HG03025 (cell line): ENCODE measurements at regions not wholly inside any gene's neighbourhood (a gene's known extent, or its start where the extent isn't known, plus 50 kb on each side); places are given as distances from the start of the nearest gene placed in this dataset.

Experiments
- ATAC-seq: cut with Tn5 transposase; IDR thresholded peaks from one replicate; pipeline ENCODE4 v1.9.1; 2021; ENCODE audit warnings: mild to moderate bottlenecking, moderate library complexity; ENCODE audit not compliant: unreplicated experiment, low FRiP score

DNA sequence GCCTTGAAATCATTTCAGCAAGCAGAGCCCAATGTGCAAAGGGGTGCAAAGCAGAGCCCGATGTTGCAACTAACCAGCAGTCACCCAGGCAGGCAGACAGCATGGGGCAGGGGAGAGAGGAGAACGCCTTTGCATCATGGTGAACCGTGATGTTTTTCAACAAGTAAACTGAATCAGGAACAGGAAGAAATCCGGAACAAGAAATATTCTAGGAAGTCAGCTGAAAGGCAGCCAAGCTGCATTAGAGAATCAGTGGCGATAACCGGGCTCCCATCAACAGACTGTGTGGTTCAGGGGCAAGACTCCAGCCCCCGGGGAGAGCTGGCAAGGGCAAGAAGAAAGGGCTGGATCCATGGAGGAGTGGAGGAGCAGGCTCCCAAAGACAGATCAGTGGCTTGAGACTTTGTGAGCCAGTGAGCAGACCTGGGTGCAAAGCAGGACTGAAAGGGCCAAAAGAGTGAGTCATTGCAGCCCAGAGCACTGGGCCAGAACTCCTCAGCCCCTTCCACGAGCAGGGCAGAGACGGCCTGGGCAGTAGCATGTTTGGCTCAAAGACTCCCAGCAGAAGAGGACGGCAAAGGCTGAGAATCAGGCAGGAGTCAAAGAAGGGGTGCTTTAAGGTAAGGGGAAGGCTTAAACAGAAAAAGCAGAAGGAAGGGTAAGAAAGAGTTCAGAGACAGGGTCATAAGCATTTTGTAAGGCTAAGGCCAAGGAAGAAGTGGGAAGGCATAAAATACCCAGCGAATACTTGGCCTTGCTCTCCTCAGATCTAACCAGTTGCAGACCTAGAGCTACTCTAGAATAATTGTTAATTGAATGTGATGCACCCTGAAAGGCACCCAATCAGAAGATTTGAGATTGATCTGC lies 155.0 kb downstream of the SETD4 start:
- ATAC-seq = no peak

DNA sequence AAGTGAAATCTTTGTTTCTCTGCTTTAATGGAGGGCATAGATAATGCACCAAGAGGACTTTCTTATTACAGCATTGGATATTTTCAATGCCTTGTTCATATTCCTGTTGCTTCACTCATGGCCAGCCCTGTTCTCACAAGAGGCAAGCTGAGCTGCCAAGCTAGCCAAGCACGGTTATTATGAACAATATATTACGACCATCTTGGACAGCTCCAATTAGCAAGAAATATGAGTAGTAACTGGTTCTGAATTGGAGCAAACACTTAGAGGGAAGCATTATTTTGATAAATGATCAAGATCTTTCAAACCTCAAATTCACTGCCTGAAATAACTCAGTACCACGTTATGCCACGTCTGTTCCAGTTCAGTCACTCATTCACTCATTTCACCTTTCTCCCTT lies 159.8 kb downstream of the SETD4 start:
- ATAC-seq = no peak

GRCh38 chr21:35896060-35896459 lies 164.3 kb downstream of the SETD4 start:
- ATAC-seq = no peak

DNA sequence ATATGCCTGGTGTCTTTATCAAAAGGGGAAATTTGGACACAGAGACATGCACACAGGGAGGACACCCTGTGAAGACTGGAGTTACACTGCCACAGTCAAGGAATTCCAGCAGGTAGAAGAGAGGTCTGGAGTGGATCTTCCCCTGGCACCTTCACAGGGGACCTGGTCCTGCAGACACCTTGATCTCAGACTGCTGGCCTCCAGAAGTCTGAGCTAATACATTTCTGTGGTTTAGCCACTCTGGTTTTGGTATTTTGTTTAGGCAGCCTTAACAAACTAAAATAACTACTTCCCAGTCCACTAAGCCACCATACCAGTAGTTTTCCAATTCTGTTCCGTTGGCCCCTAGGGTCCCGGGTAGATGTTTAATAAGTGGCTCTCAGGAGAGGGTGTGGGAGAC lies 164.7 kb downstream of the SETD4 start:
- no peak for ATAC-seq

GRCh38 chr21:35893156-35893555 lies 167.2 kb downstream of the SETD4 start:
- no peak for ATAC-seq

GRCh38 chr21:35886887-35887286 lies 173.4 kb downstream of the SETD4 start:
- no peak for ATAC-seq

GRCh38 chr21:35885942-35886541 lies 174.3 kb downstream of the SETD4 start:
- no peak for ATAC-seq

GRCh38 chr21:35882791-35883240 lies 177.5 kb downstream of the SETD4 start:
- ATAC-seq = no peak

- ATAC-seq = no peak
Measured at GRCh38 chr21:35873441-35873840, 186.9 kb downstream of the SETD4 start.

- no peak for ATAC-seq
Measured at GRCh38 chr21:35871906-35872305, 188.4 kb downstream of the SETD4 start.

DNA sequence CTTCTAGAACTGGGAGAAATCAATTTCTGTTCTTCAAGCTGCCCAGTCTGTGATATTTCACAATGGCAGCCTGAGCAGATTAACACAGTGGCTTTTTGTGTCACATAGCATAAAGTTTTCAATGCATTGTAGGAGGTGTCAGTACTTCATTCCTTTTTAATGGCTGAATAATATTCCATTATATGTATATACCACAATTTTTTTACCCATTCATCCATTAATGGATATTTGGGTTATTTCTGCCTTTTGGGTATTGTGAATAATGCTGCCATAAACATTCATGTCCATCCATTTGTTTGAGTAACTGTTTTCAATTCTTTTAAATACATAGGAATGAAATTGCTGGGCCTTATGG lies 191.5 kb downstream of the SETD4 start:
- no peak for ATAC-seq

DNA sequence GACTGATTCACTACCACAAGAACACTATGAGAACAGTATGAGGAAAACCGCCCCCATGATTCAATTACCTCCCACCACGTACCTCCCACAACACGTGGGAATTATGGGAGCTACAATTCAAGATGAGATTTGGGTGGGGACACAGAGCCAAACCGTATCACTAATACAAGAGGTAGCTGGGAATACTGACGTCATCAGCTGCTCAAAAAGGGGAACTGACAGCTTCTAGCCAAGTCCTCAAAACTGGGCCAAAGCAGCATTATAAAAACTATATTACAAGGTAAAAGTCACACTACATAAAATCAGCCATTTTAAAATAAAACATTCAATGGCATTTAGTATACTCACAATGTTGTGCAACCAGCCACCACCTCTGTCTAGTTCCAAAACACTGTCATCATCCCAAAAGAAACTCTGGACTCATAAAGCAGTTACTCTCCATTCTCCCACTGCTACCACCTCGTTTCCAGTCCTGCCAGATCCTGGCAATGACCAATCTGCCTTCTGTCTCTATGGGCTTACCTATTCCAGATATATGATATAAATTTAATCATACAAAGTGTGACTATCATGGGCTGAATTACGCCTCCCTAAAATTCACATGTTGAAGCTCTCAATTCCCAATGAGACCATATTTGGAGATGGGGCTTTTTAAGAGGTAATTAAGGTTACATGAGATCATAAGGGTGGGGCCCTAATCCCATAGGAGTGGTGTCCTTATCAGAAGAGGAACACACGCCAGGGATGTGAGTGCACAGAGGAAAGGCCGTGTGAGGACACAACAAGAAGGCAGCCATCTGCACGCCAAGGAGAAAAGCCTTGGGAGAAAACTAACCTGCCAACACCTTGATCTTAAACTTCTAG lies 192.1 kb downstream of the SETD4 start:
- ATAC-seq = no peak

DNA sequence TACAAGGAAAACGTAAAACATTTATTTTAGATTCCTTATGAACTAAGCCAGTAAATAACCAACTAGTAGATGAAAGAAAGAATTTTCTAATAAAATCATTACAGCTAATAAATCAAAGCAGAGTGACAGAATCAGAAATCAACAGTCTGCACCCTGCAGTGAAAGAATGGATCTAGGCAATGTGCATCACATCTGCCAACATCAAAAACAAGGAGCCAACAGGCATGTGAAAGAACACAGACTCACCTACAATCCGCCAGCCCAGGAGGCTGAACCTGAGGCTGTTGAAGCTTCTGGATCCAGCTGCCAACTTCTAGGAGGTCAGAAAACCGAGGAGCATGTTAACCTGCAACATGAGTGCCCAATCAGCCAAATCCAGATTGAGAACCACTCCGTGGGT lies 196.3 kb downstream of the SETD4 start:
- no peak for ATAC-seq

DNA sequence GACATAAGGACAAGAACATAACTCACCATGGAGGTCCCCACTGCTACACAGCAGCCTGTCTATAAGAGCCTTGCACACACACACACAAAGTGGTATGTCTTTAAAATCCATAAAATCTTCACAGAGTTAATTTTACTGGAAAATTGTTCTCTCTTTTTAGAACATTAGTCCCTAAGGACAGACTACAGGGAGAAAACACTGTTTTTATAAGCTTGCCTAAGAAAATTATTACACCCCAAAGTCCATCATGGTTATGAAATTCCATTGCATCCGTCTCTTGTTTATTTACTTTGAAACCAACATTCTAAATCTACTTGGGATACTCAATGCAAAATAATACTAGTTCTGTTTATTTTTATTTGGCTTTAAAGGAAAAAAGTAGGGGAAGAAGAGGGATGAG lies 197.4 kb downstream of the SETD4 start:
- ATAC-seq = no peak

GRCh38 chr21:35861661-35862060 lies 198.7 kb downstream of the SETD4 start:
- no peak for ATAC-seq

GRCh38 chr21:35860189-35860869 lies 200.0 kb downstream of the SETD4 start:
- ATAC-seq = no peak

GRCh38 chr21:35859677-35860076 lies 200.6 kb downstream of the SETD4 start:
- no peak for ATAC-seq

DNA sequence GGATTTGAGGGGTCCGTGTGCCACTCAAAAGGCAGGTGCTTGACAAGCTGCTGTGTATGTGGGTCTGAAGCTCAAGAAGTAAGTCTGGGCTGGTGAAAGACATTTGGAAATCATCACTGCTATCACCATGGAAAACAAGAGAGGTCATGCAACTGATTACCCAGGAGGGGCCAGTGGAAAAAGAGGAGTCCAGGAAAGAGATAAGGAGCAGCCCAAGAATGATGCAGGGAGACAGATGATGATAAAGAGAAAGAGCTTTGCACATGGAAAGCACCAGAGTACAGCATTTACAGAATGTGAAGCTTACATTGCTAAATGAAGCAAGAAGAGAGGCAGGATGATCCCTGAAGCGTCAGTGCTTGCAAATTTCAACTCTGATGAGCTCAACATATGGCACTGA lies 203.2 kb downstream of the SETD4 start:
- ATAC-seq = no peak

- ATAC-seq = no peak
Measured at GRCh38 chr21:35855484-35855883, 204.8 kb downstream of the SETD4 start.

GRCh38 chr21:35854281-35854680 lies 206.0 kb downstream of the SETD4 start:
- ATAC-seq = no peak
